H1 (cell line): ENCODE measurements at regions not wholly inside any gene's neighbourhood (a gene's known extent, or its start where the extent isn't known, plus 50 kb on each side); places are given as distances from the start of the nearest gene placed in this dataset.

Source experiments
- CTCF ChIA-PET: fragments of 300-600 bp; sonication (Branson Sonifier 250); formaldehyde crosslinking; loops from one replicate; lab custom pipeline; 2021; ENCODE audit not compliant: partially characterized antibody; lab: Charles Lee
- POLR2A ChIA-PET: fragments of 300-600 bp; sonication (Branson Sonifier 250); formaldehyde crosslinking; loops from one replicate; lab custom pipeline; 2021; ENCODE audit warnings: inconsistent platforms; ENCODE audit not compliant: partially characterized antibody; lab: Charles Lee
- DNase-seq, 2 experiments: peaks; one replicate each; pipeline versions ENCODE4 v3.0.0 to v3.0.0-alpha.2; 2010 to 2022; ENCODE audit warnings: low spot score in 2 of 2, low read depth in 1 of 2, mixed read lengths in 1 of 2
- FAIRE-seq: peaks from 2 replicates; lab custom pipeline; 2011; peaks lifted over from hg19 to GRCh38; lab: Jason Lieb, UNC
- H2AFZ ChIP-seq: 2 replicates; pipeline ENCODE4 v1.8.1; 2012; ENCODE audit warnings: low read length, inconsistent platforms
- H2AK5ac ChIP-seq: 2 replicates; pipeline ENCODE4 v1.6.1; 2013; ENCODE audit warnings: low read depth, low read length
- H2BK120ac ChIP-seq: replicated peaks from 2 replicates; pipeline ENCODE3; 2013; ENCODE audit warnings: low read depth, low read length, inconsistent platforms
- H2BK12ac ChIP-seq: 2 replicates; pipeline ENCODE4 v1.6.1; 2013; ENCODE audit warnings: low read depth, low read length
- H2BK15ac ChIP-seq: 2 replicates; pipeline ENCODE4 v1.6.1; 2013; ENCODE audit warnings: low read length
- H2BK20ac ChIP-seq: 2 replicates; pipeline ENCODE4 v1.6.1; 2013; ENCODE audit warnings: low read length
- H2BK5ac ChIP-seq: 2 replicates; pipeline ENCODE4 v1.6.1; 2013; ENCODE audit warnings: low read depth, low read length
- H3K14ac ChIP-seq: 2 replicates; pipeline ENCODE4 v1.6.1; 2013; ENCODE audit warnings: inconsistent platforms; ENCODE audit not compliant: insufficient read length
- H3K18ac ChIP-seq: 2 replicates; pipeline ENCODE4 v1.6.1; 2013; ENCODE audit warnings: low read length; ENCODE audit errors: extremely low read depth
- H3K23ac ChIP-seq: 2 replicates; pipeline ENCODE4 v1.6.1; 2013; ENCODE audit warnings: inconsistent platforms; ENCODE audit not compliant: insufficient read length
- H3K23me2 ChIP-seq: 2 replicates; pipeline ENCODE4 v1.6.1; 2013; ENCODE audit warnings: low read depth, low read length
- H3K27ac ChIP-seq: 2 replicates; pipeline ENCODE4 v1.6.1; 2011; ENCODE audit warnings: low read depth, low read length, inconsistent platforms
- H3K27me3 ChIP-seq, 4 experiments: replicated peaks in 1 of 4; 1 replicate in 1 of 4; 2 replicates in 3 of 4; pipeline versions ENCODE4 v1.6.1 to v1.8.1; 2011 to 2013; ENCODE audit warnings: low read length in 3 of 4, mild to moderate bottlenecking in 3 of 4, inconsistent platforms in 2 of 4, mixed read lengths in 2 of 4, moderate library complexity in 1 of 4; ENCODE audit not compliant: control insufficient read depth in 3 of 4, insufficient read depth in 3 of 4; ENCODE audit errors: extremely low read depth in 1 of 4
- H3K36me3 ChIP-seq, 4 experiments: 2 replicates each; pipeline versions ENCODE4 v1.6.1 to v1.8.1; 2011 to 2013; ENCODE audit warnings: mild to moderate bottlenecking in 4 of 4, low read length in 3 of 4, moderate library complexity in 2 of 4, control low read depth in 1 of 4, inconsistent platforms in 1 of 4; ENCODE audit not compliant: insufficient read depth in 4 of 4, control insufficient read depth in 2 of 4
- H3K4ac ChIP-seq: replicated peaks from 2 replicates; pipeline ENCODE3; 2013; ENCODE audit warnings: low read length, low read depth, mixed read lengths, inconsistent platforms; ENCODE audit not compliant: insufficient read length
- H3K4me1 ChIP-seq, 4 experiments: replicated peaks in 1 of 4; 1 replicate in 1 of 4; 2 replicates in 3 of 4; pipeline versions ENCODE4 v1.6.1 to v1.8.1; 2011 to 2013; ENCODE audit warnings: low read length in 3 of 4, inconsistent platforms in 2 of 4, mixed read lengths in 1 of 4; ENCODE audit not compliant: insufficient read depth in 4 of 4, control insufficient read depth in 3 of 4
- H3K4me2 ChIP-seq, 2 experiments: 2 replicates each; pipeline versions ENCODE4 v1.6.1 to v1.8.1; 2011 to 2013; ENCODE audit warnings: low read depth in 2 of 2, low read length in 2 of 2, control low read depth in 1 of 2, inconsistent platforms in 1 of 2, mild to moderate bottlenecking in 1 of 2; ENCODE audit not compliant: insufficient read depth in 1 of 2
- H3K4me3 ChIP-seq, 4 experiments: fragments of 200-600, 300-600 bp in 1 of 4; sonication (generic), shearing (Covaris generic), sonication (Bioruptor Twin) in 1 of 4; 2 replicates each; pipeline versions ENCODE4 v1.5.1 to v1.8.1; 2011 to 2016; ENCODE audit warnings: low read length in 4 of 4, low read depth in 3 of 4, control low read depth in 2 of 4, inconsistent platforms in 2 of 4, mild to moderate bottlenecking in 2 of 4, mixed read lengths in 1 of 4, moderate library complexity in 1 of 4; ENCODE audit not compliant: insufficient read depth in 2 of 4; ENCODE audit errors: extremely low read depth in 1 of 4
- H3K56ac ChIP-seq: replicated peaks from 2 replicates; pipeline ENCODE3; 2013; ENCODE audit warnings: low read depth, mild to moderate bottlenecking, mixed read lengths, low read length, inconsistent platforms; ENCODE audit not compliant: insufficient read length
- H3K79me1 ChIP-seq: 2 replicates; pipeline ENCODE4 v1.6.1; 2013; ENCODE audit warnings: low read depth, low read length, control low read depth
- H3K79me2 ChIP-seq, 2 experiments: 2 replicates each; pipeline versions ENCODE4 v1.6.1 to v1.8.1; 2012 to 2013; ENCODE audit warnings: low read length in 2 of 2, mild to moderate bottlenecking in 2 of 2, inconsistent platforms in 1 of 2; ENCODE audit not compliant: insufficient read depth in 2 of 2, control insufficient read depth in 1 of 2
- H3K9ac ChIP-seq, 4 experiments: replicated peaks in 1 of 4; 1 replicate in 1 of 4; 2 replicates in 3 of 4; pipeline versions ENCODE4 v1.6.1 to v1.8.1; 2011 to 2013; ENCODE audit warnings: low read depth in 3 of 4, low read length in 3 of 4, control low read depth in 2 of 4, mild to moderate bottlenecking in 2 of 4, moderate library complexity in 2 of 4, inconsistent platforms in 1 of 4; ENCODE audit errors: extremely low read depth in 1 of 4
- H3K9me3 ChIP-seq, 2 experiments: 2 replicates each; pipeline versions ENCODE4 v1.6.1 to v1.8.1; 2012 to 2013; ENCODE audit warnings: mild to moderate bottlenecking in 2 of 2, moderate library complexity in 2 of 2, control low read depth in 1 of 2, inconsistent platforms in 1 of 2, low read depth in 1 of 2, low read length in 1 of 2, mixed read lengths in 1 of 2; ENCODE audit not compliant: insufficient read depth in 2 of 2
- H4K20me1 ChIP-seq, 2 experiments: replicated peaks in 1 of 2; 2 replicates each; pipeline versions ENCODE3 to v1.8.1; 2011 to 2013; ENCODE audit warnings: inconsistent platforms in 2 of 2, low read length in 2 of 2, mild to moderate bottlenecking in 1 of 2; ENCODE audit not compliant: insufficient read depth in 2 of 2, control insufficient read depth in 1 of 2
- H4K5ac ChIP-seq: 2 replicates; pipeline ENCODE4 v1.6.1; 2013; ENCODE audit warnings: low read length, low read depth, mixed read lengths, inconsistent platforms; ENCODE audit not compliant: insufficient read length
- H4K8ac ChIP-seq: 2 replicates; pipeline ENCODE4 v1.8.0; 2013; ENCODE audit warnings: mild to moderate bottlenecking, moderate library complexity, low read length, inconsistent platforms; ENCODE audit not compliant: insufficient read depth; ENCODE audit errors: extremely low read depth
- H4K91ac ChIP-seq: replicated peaks from 2 replicates; pipeline ENCODE3; 2013; ENCODE audit warnings: low read length, mixed read lengths, inconsistent platforms; ENCODE audit not compliant: insufficient read length
- RBBP5 ChIP-seq: IDR thresholded peaks from 2 replicates; pipeline ENCODE4 v1.7.1; 2012; ENCODE audit warnings: low read depth, mild to moderate bottlenecking, inconsistent platforms, low read length, moderate library complexity, borderline replicate concordance
- WGBS, 2 experiments: shearing (Covaris generic) in 1 of 2; methylation state at CpG; one replicate each; pipeline versions ENCODE4 v1.1.6 to v1.1.7; 2013 to 2015; ENCODE audit warnings: low lambda C conversion rate in 2 of 2, mixed read lengths in 2 of 2, inconsistent platforms in 1 of 2, low coverage in 1 of 2, missing lambda C conversion rate in 1 of 2; ENCODE audit not compliant: insufficient replicate concordance in 2 of 2, insufficient coverage in 1 of 2, insufficient read length in 1 of 2; ENCODE audit errors: extremely low coverage in 1 of 2, missing lambda C conversion rate in 1 of 2; 5-methylcytosine and 5-hydroxymethylcytosine counted together
- TF ChIP-seq, protein P1 (sequence below): IDR thresholded peaks from 2 replicates; pipeline ENCODE4 v1.6.1; 2012; ENCODE audit warnings: inconsistent platforms

DNA sequence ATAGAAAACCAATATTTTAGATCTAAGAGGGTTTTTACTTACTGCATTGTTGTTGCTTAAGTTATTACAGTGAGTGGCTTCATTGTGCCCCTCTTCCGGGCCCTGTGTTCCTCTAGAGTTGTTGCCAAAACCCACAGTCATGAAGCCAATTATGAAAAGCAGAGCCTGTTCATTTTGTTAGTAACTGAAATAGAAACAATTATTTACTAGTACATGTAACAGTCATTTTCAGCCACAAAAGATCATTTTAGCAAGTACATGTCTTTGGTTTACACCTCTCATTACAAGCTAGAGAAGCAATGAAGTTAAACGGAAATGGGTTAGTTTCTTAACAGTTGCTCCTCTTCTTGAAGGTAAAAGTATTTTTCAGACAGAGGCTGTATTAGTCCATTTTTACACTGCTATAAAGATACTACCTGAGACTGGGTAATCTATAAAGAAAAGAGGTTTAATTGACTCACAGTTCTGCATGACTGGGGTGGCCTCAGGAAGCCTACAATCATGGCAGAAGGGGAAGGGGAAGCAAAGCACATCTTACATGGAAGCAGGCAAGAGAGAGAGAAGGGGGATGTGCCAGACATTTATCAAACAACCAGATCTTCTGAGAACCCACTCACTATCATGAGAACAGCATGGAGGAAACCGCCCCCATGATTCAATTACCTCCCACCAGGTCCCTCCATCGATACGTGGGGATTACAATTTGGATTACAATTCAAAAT, 380.5 kb downstream of the SFMBT2 start:
- no peaks in the 10 kb centered on the region for H3K9me3 ChIP-seq
- TF ChIP-seq, protein P1, sequence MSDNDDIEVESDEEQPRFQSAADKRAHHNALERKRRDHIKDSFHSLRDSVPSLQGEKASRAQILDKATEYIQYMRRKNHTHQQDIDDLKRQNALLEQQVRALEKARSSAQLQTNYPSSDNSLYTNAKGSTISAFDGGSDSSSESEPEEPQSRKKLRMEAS: no peak
- TF ChIP-seq RBBP5: no peak
- TF ChIP-seq, all 59 proteins: peak for 0
- Histone ChIP-seq H4K8ac (no peak overlapping the region), H2AFZ (no peak overlapping the region), H3K4me3 (no peak overlapping the region), H4K20me1 (no peaks in the 10 kb centered on the region), H4K5ac (no peak overlapping the region), H2BK20ac (no peak overlapping the region), H3K4me2 (no peak overlapping the region), H3K4me1 (no peaks in the 10 kb centered on the region), H2BK12ac (no peak overlapping the region), H3K79me1 (no peaks in the 10 kb centered on the region), H3K4ac (no peak overlapping the region), H2BK5ac (no peak overlapping the region), H3K23me2 (no peaks in the 10 kb centered on the region), H2BK120ac (no peak overlapping the region), H3K14ac (no peak overlapping the region), H3K36me3 (no peaks in the 10 kb centered on the region), H3K9ac (no peak overlapping the region), H3K27ac (no peak overlapping the region), H2BK15ac (no peak overlapping the region), H3K23ac (no peak overlapping the region), H4K91ac (no peak overlapping the region), H3K18ac (no peak overlapping the region), H2AK5ac (no peak overlapping the region), H3K56ac (no peak overlapping the region), H3K79me2 (no peaks in the 10 kb centered on the region), H3K27me3 (no peaks in the 10 kb centered on the region)
- 90% methylated on average over 5 of the region's 5 CpGs; no CpG with 5 or more reads in 1 of the 2 experiments for WGBS, 2 experiments
- ChIA-PET CTCF (interaction anchor here (0.6 to 2.1 kb wide), 3 partner anchors 10 to 113 kb away, joined by 3 to 15 read pairs (median 3); no protein-coding TSS in a partner anchor), POLR2A (no interaction called here)
- FAIRE-seq: no peak
- DNase-seq: no peak
